Pons (tissue), 1 donor: ENCODE measurements at regions not wholly inside any gene's neighbourhood (a gene's known extent, or its start where the extent isn't known, plus 50 kb on each side); places are given as distances from the start of the nearest gene placed in this dataset.

ENCODE experiments used
- DNase-seq: peaks from one replicate; pipeline ENCODE4 v3.0.0-alpha.2; 2016; ENCODE audit warnings: low spot score

GRCh38 chr2:198408171-198408570 lies 603.8 kb downstream of the PLCL1 start:
- DNase-seq, result no peak

DNA sequence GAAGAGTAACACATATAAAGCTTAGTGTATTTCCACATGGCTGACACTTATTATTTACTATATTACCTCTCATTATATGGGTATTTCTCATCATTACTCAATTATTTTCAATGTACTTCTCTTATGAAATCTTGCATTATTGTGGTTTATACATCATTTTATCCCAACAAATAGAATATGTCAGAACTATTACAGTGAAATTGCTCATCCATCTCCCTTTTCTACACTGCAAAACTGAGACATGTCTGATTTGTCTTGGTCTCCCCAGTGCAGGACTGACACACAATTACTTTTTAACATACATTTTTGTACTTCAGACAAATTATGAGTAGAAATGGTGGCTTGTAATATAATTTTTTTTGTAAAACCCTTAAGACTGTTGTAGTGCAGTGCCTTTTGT lies 600.9 kb downstream of the PLCL1 start:
- no peak for DNase-seq

DNA sequence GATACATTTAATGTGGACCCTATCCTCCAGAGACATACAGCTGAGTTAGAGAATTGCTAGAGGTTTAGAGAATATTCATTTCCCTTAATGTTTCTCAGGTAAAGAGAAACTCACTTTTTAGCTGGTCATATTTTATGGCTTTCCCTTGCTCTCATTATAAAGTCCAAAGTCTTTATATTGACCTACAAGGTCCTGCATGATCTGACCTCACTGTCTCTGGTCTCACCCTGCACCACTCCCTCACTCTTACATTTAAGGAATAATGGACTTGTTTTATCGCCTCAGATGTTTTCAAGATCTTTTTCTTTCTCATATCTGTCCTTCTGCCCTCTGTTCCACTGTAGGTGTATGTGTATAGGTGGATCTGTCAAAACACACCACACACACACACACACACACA lies 597.3 kb downstream of the PLCL1 start:
- DNase-seq, result no peak

DNA sequence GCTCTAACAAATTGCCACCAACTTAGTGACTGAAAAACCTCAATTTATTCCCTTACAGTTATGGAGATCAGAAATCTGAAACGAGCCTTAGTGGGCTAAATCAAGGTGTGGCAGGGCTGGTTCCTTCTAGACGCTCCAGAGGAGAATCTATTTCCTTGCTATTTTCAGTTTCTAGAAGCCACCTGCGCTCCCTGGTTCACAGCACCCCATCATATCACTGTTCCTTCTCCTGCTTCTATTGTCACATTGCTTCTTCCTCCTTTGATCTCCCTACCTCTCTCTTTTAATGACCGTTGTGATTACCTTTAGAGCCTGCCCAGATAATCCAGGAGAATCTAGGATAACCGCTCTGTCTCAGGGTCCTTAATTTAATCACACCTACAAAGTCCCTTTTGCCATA lies 596.6 kb downstream of the PLCL1 start:
- no peak for DNase-seq

GRCh38 chr2:198394208-198394607 lies 589.8 kb downstream of the PLCL1 start:
- DNase-seq, result no peak

DNA sequence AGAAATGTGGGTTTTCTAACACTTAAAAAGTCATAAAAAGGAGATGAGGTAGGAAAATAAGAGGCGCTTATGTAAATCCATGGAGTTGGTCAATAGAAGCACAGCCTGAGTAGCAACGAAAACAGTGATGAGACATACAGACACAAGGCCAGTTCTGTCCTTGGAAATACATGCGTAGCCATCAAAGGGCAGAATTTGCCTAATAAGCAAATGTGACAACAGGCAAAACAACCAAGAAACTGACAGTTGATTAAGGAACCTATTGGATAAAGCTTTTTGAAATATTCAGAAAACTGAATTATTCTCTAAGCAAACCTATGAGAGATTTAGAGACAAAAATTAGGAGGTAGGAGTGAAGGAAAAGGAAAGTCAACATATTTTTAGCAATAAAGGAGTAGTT lies 586.3 kb downstream of the PLCL1 start:
- no peak for DNase-seq

DNA sequence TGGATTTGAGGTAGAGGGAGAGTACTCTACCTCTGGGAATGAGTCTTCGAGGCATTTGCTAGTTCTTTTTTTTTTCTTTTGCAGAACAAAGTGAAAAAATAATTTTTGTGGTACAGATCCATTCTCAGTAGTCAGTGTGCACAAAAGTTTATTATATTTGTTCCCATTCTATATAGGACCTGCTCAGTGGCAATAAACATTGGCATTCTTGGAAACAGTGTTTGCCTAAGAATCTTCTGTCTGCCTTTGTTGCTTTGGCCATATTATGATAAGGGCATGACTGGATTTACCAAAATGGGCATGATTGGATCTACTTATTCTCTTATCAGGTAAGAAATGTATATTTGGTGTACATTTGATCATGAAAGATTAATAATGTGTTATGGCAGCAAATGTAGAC lies 583.3 kb downstream of the PLCL1 start:
- no peak for DNase-seq

GRCh38 chr2:198385856-198386255 lies 581.5 kb downstream of the PLCL1 start:
- DNase-seq, result no peak

- DNase-seq, result no peak
Measured at GRCh38 chr2:198385326-198385725, 580.9 kb downstream of the PLCL1 start.

DNA sequence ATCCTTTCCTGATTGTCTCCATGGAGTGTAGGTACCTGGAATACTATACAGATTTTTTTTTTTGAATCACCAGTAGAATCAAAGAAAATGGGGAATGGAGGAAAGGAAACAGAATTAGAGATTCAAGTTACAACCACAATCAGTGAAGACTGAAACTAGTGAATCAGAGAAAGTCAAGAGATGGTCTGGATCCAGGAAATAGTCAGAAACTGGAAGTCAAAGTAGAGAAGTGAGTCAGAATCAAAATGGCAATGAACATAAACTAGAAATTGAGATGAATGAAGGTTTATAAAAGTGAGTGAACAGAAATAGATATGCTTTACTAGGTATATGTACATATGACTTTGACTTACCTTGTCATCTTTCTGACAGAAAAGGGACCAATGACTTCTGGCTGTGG lies 579.0 kb downstream of the PLCL1 start:
- DNase-seq, result no peak

DNA sequence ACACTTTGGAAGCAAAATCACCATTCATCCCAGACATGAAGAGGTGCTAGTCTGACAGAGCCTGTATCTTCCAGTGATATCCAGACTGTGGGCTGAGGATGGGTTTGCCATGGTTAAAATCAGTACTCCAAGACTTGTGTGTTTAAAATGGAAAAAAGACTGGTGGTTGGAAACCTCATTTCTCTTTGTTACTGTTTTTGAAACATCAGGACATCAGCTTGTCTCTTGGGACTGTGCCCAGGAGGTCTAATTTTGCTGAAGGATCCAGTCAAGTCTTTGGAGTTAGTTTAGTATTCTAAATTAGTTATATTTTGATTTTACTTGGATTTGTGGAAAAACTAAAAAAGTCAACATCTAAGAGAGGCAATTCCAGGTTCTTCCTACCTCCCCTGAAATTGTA lies 578.4 kb downstream of the PLCL1 start:
- no peak for DNase-seq

DNA sequence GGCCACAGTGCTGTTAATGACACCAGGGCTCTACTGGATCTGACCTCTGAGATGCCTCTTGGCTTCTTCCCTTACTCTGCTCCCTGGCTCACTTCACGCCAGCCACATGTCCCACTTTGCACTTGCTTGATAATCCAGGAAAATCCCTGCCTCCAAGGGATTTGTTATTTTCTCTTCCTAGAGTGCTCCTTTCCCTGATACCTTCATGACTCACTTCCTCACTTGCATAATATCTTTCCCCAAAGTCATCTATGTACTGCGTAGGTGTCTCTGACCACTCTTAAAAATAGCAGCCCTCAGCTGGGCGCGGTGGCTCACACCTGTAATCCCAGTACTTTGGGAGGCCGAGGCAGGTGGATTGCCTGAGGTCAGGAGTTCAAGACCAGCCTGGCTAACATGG lies 572.3 kb downstream of the PLCL1 start:
- no peak for DNase-seq

GRCh38 chr2:198375083-198375410 lies 570.7 kb downstream of the PLCL1 start:
- no peak for DNase-seq

DNA sequence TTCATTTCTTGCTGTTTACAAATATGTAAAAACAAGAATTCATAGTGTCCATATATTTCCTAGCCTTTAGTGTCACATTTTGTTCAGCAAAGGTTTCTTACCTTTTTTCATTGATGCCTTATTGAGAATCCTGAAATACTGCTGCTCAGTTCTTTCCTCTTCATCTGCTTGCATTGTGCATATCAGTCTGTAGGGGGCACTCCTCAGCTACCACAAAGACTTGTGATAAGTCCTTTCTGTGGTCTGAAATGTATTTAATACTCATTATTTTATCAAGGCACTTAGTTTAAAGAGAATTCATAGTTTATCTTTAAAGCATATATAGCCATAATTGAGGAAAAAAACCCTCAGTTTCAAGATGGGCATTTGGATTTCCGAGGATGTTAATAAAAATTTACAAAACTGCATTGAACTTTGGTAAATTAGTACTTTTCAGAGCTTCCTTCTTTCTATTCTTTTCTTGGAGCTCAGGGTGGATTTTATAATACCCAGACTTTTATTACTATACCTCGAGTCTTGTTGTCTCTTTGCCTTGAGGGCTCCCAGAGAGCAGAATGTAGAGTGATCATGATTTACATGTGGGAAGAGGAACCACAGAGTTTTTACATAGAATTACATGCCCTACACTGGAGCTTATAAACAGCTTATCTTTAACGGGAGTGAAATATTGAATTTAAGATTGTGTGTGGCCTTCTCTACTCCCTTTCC lies 570.1 kb downstream of the PLCL1 start:
- DNase-seq, result peak; percentile 77

GRCh38 chr2:198371921-198372543 lies 567.6 kb downstream of the PLCL1 start:
- no peak for DNase-seq

- DNase-seq, result no peak
Measured at GRCh38 chr2:198371329-198371728, 566.9 kb downstream of the PLCL1 start.

DNA sequence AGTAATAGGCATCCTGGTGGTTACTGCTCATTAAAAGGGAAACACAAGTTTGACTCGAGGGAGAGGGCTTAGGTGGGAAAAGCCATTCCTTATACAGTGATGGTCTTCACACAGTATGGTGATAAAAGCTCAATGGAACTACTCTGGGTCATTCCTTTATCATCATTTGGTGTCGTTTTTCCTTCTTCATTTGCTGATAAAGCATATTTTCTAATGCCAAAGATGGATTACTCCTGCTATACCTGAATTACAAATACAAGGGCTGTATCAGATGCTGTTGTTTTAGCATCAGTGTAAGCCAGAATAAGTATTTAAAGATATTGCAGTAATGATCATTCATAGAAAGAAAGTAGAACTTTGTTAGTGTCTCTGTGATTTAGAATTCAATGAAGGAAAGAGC lies 563.7 kb downstream of the PLCL1 start:
- no peak for DNase-seq

DNA sequence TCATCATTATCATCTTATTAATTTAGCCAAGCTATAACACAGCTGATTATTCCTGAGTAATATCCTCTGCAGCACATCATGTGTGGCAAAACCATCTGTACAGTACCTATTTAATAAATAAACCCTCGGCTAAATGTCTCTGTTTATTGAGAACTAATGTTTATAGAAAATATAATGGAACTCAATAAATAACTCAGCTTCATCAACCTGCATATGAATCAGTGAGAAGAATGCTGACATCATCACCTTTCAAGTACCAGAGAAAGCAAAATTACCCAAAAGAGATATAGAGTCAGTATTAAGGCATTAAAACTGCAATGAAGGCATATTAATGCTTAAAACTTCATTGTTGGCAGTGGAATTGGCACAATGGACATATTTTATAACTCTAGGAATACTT lies 558.3 kb downstream of the PLCL1 start:
- no peak for DNase-seq

- DNase-seq, result no peak
Measured at GRCh38 chr2:198359308-198359707, 554.9 kb downstream of the PLCL1 start.

DNA sequence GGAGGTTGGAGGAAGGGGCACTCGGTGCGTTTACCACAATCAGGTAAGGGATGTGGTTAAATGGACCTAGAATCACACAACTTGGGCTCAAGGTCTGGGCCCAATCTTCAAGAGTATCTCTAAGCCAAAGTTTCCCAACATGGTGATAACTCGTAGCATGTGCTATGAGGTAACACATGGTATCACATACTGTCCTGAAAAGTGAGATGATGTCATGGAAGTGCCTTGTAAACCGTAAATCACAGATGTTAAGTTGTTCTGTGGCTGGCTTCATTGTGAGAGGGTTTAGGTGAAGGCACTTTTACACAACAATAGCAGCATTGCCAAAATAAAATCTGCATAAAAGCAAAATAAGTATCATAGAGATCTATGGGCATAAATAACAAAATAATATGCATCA lies 551.8 kb downstream of the PLCL1 start:
- no peak for DNase-seq

DNA sequence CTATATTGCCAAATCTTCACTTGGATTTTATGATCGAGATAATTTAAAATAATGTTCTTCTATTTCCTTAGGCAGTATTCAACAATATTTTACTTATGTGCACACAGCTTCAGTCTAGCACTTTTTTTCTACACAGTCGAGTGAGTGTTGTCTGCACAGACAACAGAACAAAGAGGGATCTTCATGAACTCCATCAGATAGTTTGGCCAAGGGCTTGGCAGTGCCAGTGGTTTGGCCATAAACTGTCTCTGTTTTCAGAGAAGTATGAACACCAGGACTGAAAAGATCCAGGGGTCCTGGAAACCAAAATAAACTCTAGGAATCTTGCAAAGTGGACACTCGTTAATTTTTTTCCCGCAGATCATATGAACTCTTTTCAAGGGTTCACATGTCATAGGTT lies 547.3 kb downstream of the PLCL1 start:
- DNase-seq, result peak; percentile 83

- no peak for DNase-seq
Measured at GRCh38 chr2:198347946-198348345, 543.6 kb downstream of the PLCL1 start.

DNA sequence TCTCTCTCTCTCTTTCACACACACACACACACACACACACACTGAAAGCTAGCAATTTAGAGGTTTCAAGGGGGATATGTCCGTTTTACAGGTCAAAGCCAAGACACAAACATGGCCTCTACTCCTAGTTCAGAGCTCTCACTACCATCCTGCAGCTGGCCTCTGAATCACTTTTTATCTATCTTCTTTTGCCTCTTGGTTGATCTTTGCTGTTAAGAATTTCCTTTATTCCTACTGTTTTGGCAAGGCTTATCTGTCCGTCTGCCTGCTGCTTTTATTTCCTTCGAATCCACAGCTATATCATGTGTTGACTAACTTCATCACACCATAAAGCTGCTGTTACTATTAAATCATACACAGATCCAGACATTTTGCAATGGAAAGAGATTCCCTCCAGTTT lies 543.0 kb downstream of the PLCL1 start:
- DNase-seq, result no peak

DNA sequence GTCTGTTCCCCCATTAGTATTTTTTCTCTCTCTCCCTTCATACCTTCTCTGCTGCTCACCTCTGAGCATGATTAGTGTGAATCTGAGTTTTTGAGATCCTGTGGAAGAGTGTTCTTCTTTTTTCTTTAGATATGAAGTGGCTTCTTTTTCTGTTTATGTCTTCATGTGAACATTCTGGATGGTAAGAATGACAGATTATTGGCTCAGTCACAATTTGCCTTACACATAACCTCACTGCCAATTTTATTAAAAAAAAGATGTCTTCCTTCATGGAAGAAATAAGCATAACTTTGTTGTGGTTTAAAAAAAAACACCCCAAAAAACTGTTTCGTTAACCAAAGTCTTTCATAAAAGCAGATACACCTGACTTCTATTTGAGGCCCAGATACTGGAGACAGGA lies 539.1 kb downstream of the PLCL1 start:
- DNase-seq, result no peak
